Colonic mucosa (tissue), 4 donors: ENCODE measurements at regions not wholly inside any gene's neighbourhood (a gene's known extent, or its start where the extent isn't known, plus 50 kb on each side); places are given as distances from the start of the nearest gene placed in this dataset.

Experiments
- DNase-seq: peaks from one replicate; pipeline ENCODE4 v3.0.0-alpha.2; 2020
- H3K27ac ChIP-seq: fragments of 200-600 bp; one replicate; pipeline ENCODE4 v1.8.0; 2021
- H3K27me3 ChIP-seq: fragments of 200-600 bp; one replicate; pipeline ENCODE4 v1.8.0; 2021
- H3K36me3 ChIP-seq: fragments of 200-600 bp; one replicate; pipeline ENCODE4 v1.8.0; 2021
- H3K4me1 ChIP-seq: fragments of 200-600 bp; one replicate; pipeline ENCODE4 v1.8.0; 2021; ENCODE audit warnings: mild to moderate bottlenecking
- H3K4me3 ChIP-seq: fragments of 200-600 bp; one replicate; pipeline ENCODE4 v1.8.0; 2021
- H3K9ac ChIP-seq, 2 donors: one replicate each; pipeline ENCODE4 v1.7.0; 2013; ENCODE audit warnings: control low read depth in 2 of 2, low read depth in 2 of 2, low read length in 2 of 2
- H3K9me3 ChIP-seq: fragments of 200-600 bp; one replicate; pipeline ENCODE4 v1.8.0; 2021
- CTCF ChIP-seq: fragments of 200-600 bp; IDR thresholded peaks from one replicate; pipeline ENCODE4 v1.8.0; 2022; ENCODE audit warnings: antibody characterized with exemption, mild to moderate bottlenecking
- intact Hi-C: fragments of 100-400 bp; cut with DNase I; formaldehyde crosslinking; loops from one replicate; pipeline ENCODE4 v1.14.1; 2022
- donor health status: healthy.
- donor health status: DM: no; HTN: no; CAD: no.
- donor health status: DM: no; HTN: no; CAD: no.

- DNase-seq = no peak
- Histone ChIP-seq H3K4me3 (no peak overlapping the region), H3K36me3 (no peaks in the 10 kb centered on the region), H3K9me3 (no peaks in the 10 kb centered on the region), H3K27me3 (no peaks in the 10 kb centered on the region), H3K27ac (no peak overlapping the region), H3K9ac (no peak overlapping the region), H3K4me1 (no peaks in the 10 kb centered on the region)
- intact Hi-C loops = no loop called here
- no peak for TF ChIP-seq CTCF
Measured at GRCh38 chr3:4149296-4149695, 153.9 kb upstream of the SETMAR start.

GRCh38 chr3:4150816-4151215 lies 152.4 kb upstream of the SETMAR start:
- no peak overlapping the region for H3K27ac ChIP-seq
- no peak for TF ChIP-seq CTCF
- H3K4me1 ChIP-seq = no peaks in the 10 kb centered on the region
- H3K9me3 ChIP-seq = no peaks in the 10 kb centered on the region
- H3K4me3 ChIP-seq = no peak overlapping the region
- H3K9ac ChIP-seq = no peak overlapping the region
- intact Hi-C loops = no loop called here
- no peaks in the 10 kb centered on the region for H3K27me3 ChIP-seq
- DNase-seq = no peak
- no peaks in the 10 kb centered on the region for H3K36me3 ChIP-seq

GRCh38 chr3:4151859-4152258 lies 151.3 kb upstream of the SETMAR start:
- no peak for DNase-seq
- no peak for TF ChIP-seq CTCF
- Histone ChIP-seq H3K4me1 (no peaks in the 10 kb centered on the region), H3K9ac (no peak overlapping the region), H3K9me3 (no peaks in the 10 kb centered on the region), H3K27me3 (no peaks in the 10 kb centered on the region), H3K27ac (no peak overlapping the region), H3K36me3 (no peaks in the 10 kb centered on the region), H3K4me3 (no peak overlapping the region)
- intact Hi-C loops = no loop called here

GRCh38 chr3:4153771-4154170 lies 149.4 kb upstream of the SETMAR start:
- H3K9me3 ChIP-seq = no peaks in the 10 kb centered on the region
- H3K36me3 ChIP-seq = no peaks in the 10 kb centered on the region
- no peak overlapping the region for H3K27ac ChIP-seq
- H3K4me1 ChIP-seq = no peaks in the 10 kb centered on the region
- H3K9ac ChIP-seq = no peak overlapping the region
- H3K4me3 ChIP-seq = no peak overlapping the region
- intact Hi-C loops = no loop called here
- no peak for DNase-seq
- no peak for TF ChIP-seq CTCF
- H3K27me3 ChIP-seq = no peaks in the 10 kb centered on the region

- DNase-seq = no peak
- H3K36me3 ChIP-seq = no peaks in the 10 kb centered on the region
- intact Hi-C loops = no loop called here
- H3K4me1 ChIP-seq = no peaks in the 10 kb centered on the region
- H3K27ac ChIP-seq = no peak overlapping the region
- TF ChIP-seq CTCF = no peak
- no peak overlapping the region for H3K9ac ChIP-seq
- H3K9me3 ChIP-seq = no peaks in the 10 kb centered on the region
- H3K4me3 ChIP-seq = no peak overlapping the region
- no peaks in the 10 kb centered on the region for H3K27me3 ChIP-seq
Measured at GRCh38 chr3:4158329-4158728, 144.8 kb upstream of the SETMAR start.

- Histone ChIP-seq H3K4me3 (no peak overlapping the region), H3K4me1 (no peaks in the 10 kb centered on the region), H3K36me3 (no peaks in the 10 kb centered on the region), H3K27me3 (no peaks in the 10 kb centered on the region), H3K27ac (no peak overlapping the region), H3K9ac (no peak overlapping the region), H3K9me3 (no peaks in the 10 kb centered on the region)
- intact Hi-C loops = no loop called here
- no peak for TF ChIP-seq CTCF
- no peak for DNase-seq
Measured at GRCh38 chr3:4162096-4162495, 141.1 kb upstream of the SETMAR start.
